Upper lobe of right lung (tissue), 1 donor: ENCODE measurements at regions not wholly inside any gene's neighbourhood (a gene's known extent, or its start where the extent isn't known, plus 50 kb on each side); places are given as distances from the start of the nearest gene placed in this dataset.

Experiments
- ATAC-seq: fragments of 200-7000 bp; cut with Tn5 transposase; one replicate; pipeline ENCODE4 v1.9.1; 2020; ENCODE audit warnings: mild to moderate bottlenecking, moderate library complexity
- DNase-seq: peaks from one replicate; pipeline ENCODE4 v3.0.0-alpha.2; 2020
- H3K27ac ChIP-seq: fragments of 200-600 bp; one replicate; pipeline ENCODE4 v1.8.0; 2022
- H3K27me3 ChIP-seq: fragments of 200-600 bp; one replicate; pipeline ENCODE4 v1.8.0; 2022; ENCODE audit warnings: mild to moderate bottlenecking
- H3K36me3 ChIP-seq: fragments of 200-600 bp; one replicate; pipeline ENCODE4 v1.8.0; 2022
- H3K4me1 ChIP-seq: fragments of 200-600 bp; one replicate; pipeline ENCODE4 v1.8.0; 2022
- H3K4me3 ChIP-seq: fragments of 200-600 bp; one replicate; pipeline ENCODE4 v1.8.0; 2022; ENCODE audit warnings: mild to moderate bottlenecking
- H3K9me3 ChIP-seq: fragments of 200-600 bp; one replicate; pipeline ENCODE4 v1.8.0; 2022
- CTCF ChIP-seq: fragments of 200-600 bp; IDR thresholded peaks from one replicate; pipeline ENCODE4 v1.8.0; 2022; ENCODE audit warnings: antibody characterized with exemption
- intact Hi-C: fragments of 100-400 bp; cut with DNase I; formaldehyde crosslinking; loops from one replicate; pipeline ENCODE4 v1.11.0; 2022
- donor health status: DM: no; HTN: yes; CAD: no; lungs with severe emphysema.

GRCh38 chr7:47204709-47205108 lies 377.2 kb downstream of the TNS3 start:
- Histone ChIP-seq H3K4me1 (no peaks in the 10 kb centered on the region), H3K36me3 (no peaks in the 10 kb centered on the region), H3K27ac (no peak overlapping the region), H3K9me3 (no peaks in the 10 kb centered on the region), H3K4me3 (no peak overlapping the region), H3K27me3 (no peaks in the 10 kb centered on the region)
- intact Hi-C loops: no loop called here
- no peak for DNase-seq
- no peak for ATAC-seq
- no peak for TF ChIP-seq CTCF

DNA sequence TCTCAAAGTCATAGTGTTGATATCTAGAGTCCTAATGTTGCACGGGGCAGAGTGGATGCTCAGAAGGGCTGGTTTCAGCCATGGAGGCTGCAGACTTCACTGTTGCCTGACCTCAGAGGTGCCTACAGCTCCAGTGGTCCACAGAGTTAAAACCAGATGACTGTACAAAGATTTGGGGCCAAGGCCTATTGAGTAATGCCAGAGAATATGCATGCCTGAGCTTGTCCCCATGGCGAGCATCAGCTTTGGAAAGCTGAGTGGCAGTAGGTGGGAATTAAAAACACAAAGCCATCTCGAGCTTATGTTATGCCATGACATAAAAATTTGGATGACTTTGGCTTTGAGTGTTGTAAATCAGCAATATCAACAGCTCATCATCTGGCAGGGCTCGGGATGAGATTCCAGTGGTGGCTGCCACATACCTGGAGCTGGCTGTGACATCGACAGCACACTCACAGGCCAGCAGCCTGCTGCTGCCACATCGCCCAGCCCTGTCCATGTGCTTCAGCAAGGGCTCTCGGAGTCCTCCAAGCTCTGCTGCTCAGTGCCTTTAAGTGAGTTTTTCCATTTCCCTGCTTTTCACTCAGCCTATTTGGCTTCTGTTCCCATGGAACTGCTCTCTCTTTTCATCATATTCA lies 379.6 kb downstream of the TNS3 start:
- ATAC-seq (no peak), DNase-seq (no peak)
- H3K36me3 ChIP-seq: no peaks in the 10 kb centered on the region
- H3K9me3 ChIP-seq: no peaks in the 10 kb centered on the region
- H3K4me3 ChIP-seq: no peak overlapping the region
- intact Hi-C loops: no loop called here
- no peaks in the 10 kb centered on the region for H3K4me1 ChIP-seq
- TF ChIP-seq CTCF: no peak
- no peaks in the 10 kb centered on the region for H3K27me3 ChIP-seq
- no peak overlapping the region for H3K27ac ChIP-seq

- H3K4me1 ChIP-seq: no peaks in the 10 kb centered on the region
- no peaks in the 10 kb centered on the region for H3K36me3 ChIP-seq
- intact Hi-C loops: no loop called here
- TF ChIP-seq CTCF: no peak
- no peaks in the 10 kb centered on the region for H3K27me3 ChIP-seq
- no peaks in the 10 kb centered on the region for H3K9me3 ChIP-seq
- no peak for DNase-seq
- H3K27ac ChIP-seq: no peak overlapping the region
- ATAC-seq: no peak
- H3K4me3 ChIP-seq: no peak overlapping the region
These were observed 383.8 kb downstream of the TNS3 start for GRCh38 chr7:47198159-47198558.

DNA sequence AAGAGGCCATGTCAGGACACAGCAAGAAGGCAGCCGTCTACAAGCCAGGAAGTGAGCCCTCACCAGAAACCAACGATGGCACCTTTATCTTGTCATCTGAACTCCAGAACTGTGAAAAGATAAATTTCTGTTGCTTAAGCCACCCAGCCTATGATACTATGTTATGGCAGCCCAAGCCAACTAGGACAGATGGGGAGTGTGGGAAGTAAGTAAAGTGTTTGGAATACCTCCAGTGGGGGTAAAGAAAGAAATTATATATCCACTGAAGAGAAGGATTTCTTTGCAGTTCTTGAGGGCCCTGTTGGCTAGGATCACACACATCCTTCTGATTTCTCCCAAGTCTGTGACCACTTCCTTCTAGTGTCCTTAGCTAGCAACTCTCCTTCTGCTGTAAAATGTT lies 384.4 kb downstream of the TNS3 start:
- no peak for ATAC-seq
- H3K9me3 ChIP-seq: no peaks in the 10 kb centered on the region
- TF ChIP-seq CTCF: no peak
- H3K27ac ChIP-seq: no peak overlapping the region
- no peaks in the 10 kb centered on the region for H3K36me3 ChIP-seq
- no peaks in the 10 kb centered on the region for H3K27me3 ChIP-seq
- no peak overlapping the region for H3K4me3 ChIP-seq
- DNase-seq: no peak
- intact Hi-C loops: no loop called here
- no peaks in the 10 kb centered on the region for H3K4me1 ChIP-seq

DNA sequence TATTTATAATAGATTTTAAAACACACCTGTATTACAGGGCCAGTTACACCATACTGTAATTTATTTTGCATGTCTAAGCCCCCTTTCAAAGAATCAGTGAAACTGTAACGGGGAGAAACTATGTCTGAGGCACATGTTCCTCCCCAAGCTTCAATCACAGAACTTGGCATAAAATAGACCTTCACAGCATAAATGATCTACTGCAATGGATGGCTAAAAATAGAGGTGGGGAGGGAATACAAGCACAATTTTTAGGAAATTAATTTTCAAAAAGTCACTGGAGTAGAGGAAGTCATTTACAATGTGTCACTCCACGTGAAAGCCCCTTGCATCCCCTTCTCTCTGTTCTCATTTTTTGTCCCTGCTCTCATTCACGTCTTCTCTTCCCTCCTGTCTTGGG lies 385.2 kb downstream of the TNS3 start:
- Histone ChIP-seq H3K9me3 (no peaks in the 10 kb centered on the region), H3K27ac (no peak overlapping the region), H3K4me1 (no peaks in the 10 kb centered on the region), H3K27me3 (no peaks in the 10 kb centered on the region), H3K4me3 (no peak overlapping the region), H3K36me3 (no peaks in the 10 kb centered on the region)
- ATAC-seq (no peak), DNase-seq (no peak)
- intact Hi-C loops: no loop called here
- no peak for TF ChIP-seq CTCF

DNA sequence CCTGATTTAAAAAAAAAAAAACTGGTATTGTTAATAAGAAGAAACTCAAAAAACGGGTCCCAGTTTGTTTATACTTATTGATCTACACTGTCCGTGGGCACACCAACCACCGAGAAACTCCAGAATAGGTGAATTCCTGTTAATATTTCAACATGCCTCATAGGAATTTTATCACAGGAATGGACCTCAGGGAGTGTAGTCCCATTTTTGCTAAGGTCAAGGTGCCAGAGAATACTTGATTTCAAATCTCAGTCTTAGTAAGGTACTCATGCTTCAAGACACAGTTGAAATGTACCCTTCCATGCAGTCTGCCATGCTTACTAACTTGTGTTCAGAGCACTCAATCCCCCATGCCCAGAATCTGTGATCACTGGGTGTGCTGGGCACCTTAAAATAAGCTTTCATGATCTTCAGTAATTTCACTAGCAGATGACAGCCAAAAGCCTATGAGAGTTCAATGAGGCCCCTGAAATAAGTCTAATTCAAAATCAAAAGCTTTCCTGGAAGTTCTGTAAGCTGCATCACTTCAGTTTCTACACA lies 385.7 kb downstream of the TNS3 start:
- intact Hi-C loops: no loop called here
- Histone ChIP-seq H3K4me3 (no peak overlapping the region), H3K27me3 (no peaks in the 10 kb centered on the region)

More for the DNA sequence above, 385.7 kb downstream of the TNS3 start:
- DNase-seq (no peak), ATAC-seq (no peak)
- Histone ChIP-seq H3K36me3 (no peaks in the 10 kb centered on the region), H3K9me3 (no peaks in the 10 kb centered on the region), H3K27ac (no peak overlapping the region), H3K4me1 (no peaks in the 10 kb centered on the region)
- no peak for TF ChIP-seq CTCF
